ENCODE measurements at regions not wholly inside any gene's neighbourhood (a gene's known extent, or its start where the extent isn't known, plus 50 kb on each side); places are given as distances from the start of the nearest gene placed in this dataset.

DNA sequence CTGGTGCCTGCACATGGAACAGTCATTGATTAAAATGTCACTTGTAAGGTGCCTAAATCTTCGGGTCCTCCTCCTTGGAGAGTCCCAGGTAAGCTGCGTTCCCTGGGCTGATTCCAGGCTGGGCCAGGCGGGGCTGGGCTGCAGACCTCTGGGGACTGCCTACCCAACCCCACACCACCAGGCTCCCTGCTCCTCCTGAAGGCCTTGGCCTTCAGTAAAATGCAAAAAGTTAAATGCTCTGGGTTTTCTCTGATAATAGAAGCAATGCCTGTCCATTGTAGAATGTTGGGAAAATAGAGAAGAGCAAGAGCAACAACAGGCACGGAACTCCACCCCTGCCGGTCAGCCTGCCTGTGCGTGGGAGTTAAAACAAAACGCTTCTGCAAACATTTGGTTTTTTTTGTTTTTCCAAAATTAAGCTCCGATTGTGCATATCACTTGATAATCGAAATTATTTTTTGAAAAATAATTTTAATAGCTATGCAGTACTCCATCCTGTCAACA, 363.9 kb downstream of the SEC14L1 start:
- DNase-seq: no peak
- no peak overlapping the region for H3K4me3 ChIP-seq
- TF ChIP-seq CTCF (IDR thresholded peaks at IDR 0.05): no peak
- H3K36me3 ChIP-seq: peaks cover 0 to 22% (median 0%) of the 10 kb centered on the region in 9 donors
- intact Hi-C loops (cut with DNase I): no loop called here
- H3K9me3 ChIP-seq: no peaks in the 10 kb centered on the region
- ATAC-seq: no peak
- 74 to 76% methylated on average over 9 of the region's 9 CpGs for WGBS, 2 donors
- H3K27ac ChIP-seq: no peak overlapping the region
- H3K27me3 ChIP-seq: no peaks in the 10 kb centered on the region
- peaks cover 0 to 8% (median 0%) of the 10 kb centered on the region in 9 donors for H3K4me1 ChIP-seq

DNA sequence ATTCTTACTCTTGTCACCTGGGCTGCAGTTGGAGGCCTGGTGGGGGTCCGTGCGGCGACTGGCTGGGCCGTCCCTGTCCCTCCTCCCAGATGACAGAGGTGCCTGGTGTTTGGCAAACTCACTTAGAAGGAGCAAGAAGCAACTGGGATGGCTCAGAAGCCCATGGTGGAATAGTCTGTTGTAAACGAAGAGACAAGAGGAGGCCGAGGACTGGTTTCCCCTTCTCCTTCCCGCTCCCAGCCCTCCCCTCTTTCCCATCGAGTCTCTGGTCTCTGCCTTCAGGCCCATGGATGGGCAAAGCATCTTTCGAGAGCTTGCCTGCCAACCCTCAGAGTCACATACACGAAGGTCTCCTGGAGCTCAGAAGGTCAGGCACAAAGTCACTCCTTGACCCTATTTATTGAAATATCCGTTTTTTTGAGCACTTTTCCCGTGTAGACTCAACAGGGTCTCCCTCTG, 364.4 kb downstream of the SEC14L1 start:
- H3K4me3 ChIP-seq: no peak overlapping the region
- no peak for TF ChIP-seq CTCF (IDR thresholded peaks at IDR 0.05)
- intact Hi-C loops (cut with DNase I): no loop called here
- H3K27ac ChIP-seq: no peak overlapping the region
- no peaks in the 10 kb centered on the region for H3K9me3 ChIP-seq
- H3K27me3 ChIP-seq: no peaks in the 10 kb centered on the region
- peaks cover 0 to 16% (median 0%) of the 10 kb centered on the region in 9 donors for H3K36me3 ChIP-seq
- no peak for DNase-seq
- 88 to 90% methylated on average over 12 of the region's 12 CpGs for WGBS, 2 donors
- H3K4me1 ChIP-seq: peaks cover 0 to 8% (median 0%) of the 10 kb centered on the region in 9 donors
- no peak for ATAC-seq

- no peak for TF ChIP-seq CTCF (IDR thresholded peaks at IDR 0.05)
- peaks cover 0 to 8% (median 0%) of the 10 kb centered on the region in 9 donors for H3K4me1 ChIP-seq
- H3K9me3 ChIP-seq: peaks cover 0 to 12% (median 6%) of the 10 kb centered on the region in 11 donors
- peaks cover 0 to 4% (median 0%) of the 10 kb centered on the region in 9 donors for H3K36me3 ChIP-seq
- H3K4me3 ChIP-seq: no peak overlapping the region
- WGBS, 2 donors: 89% methylated on average over 26 to 27 of the region's 27 CpGs
- no peak for DNase-seq
- no peak overlapping the region for H3K27ac ChIP-seq
- no peaks in the 10 kb centered on the region for H3K27me3 ChIP-seq
- intact Hi-C loops (cut with DNase I): no loop called here
- ATAC-seq: no peak
Observed at GRCh38 chr17:77506371-77506991, 365.7 kb downstream of the SEC14L1 start.

DNA sequence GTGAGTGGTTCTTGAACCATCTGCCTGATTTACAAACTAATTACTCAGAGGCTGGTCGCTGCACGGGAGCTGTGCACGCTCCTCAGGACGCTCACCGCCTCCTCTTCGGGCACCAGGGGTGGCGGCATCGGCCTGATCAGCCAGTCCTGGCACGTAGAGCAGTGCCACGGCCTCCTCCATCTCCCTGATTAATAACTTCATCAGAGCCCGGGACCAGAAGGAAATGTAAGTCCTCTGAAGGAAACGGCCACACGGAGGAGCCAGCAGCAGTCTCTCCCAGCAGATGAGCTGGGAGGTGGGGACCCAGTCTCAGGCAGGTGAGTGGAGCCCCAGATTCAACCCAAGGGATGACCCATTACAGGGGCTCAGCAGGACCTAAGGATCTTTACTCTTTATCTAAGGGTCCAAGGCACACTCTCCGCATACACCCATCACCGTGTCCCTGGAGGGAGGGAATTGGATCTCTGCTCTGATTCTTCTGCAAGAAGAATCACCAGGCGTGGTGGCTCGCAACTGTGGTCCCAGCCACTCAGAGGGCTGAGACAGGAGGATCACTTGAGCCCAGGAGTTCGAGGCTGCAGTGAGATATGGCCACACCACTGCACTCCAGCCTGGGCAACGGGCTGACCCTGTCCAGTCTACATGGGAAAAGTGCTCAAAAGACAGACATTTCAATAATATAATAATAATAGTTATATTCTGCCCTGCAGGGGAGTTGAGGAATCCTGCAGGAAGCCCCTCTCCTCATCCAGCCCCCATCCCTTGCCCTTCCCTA, 366.5 kb downstream of the SEC14L1 start:
- ATAC-seq (no peak), DNase-seq (no peak)
- Histone ChIP-seq H3K36me3 (no peaks in the 10 kb centered on the region), H3K27me3 (no peaks in the 10 kb centered on the region), H3K27ac (no peak overlapping the region), H3K9me3 (peaks cover 0 to 20% (median 12%) of the 10 kb centered on the region in 11 donors), H3K4me1 (peaks cover 0 to 8% (median 0%) of the 10 kb centered on the region in 9 donors), H3K4me3 (no peak overlapping the region)
- 68 to 74% methylated on average over 19 of the region's 19 CpGs for WGBS, 2 donors
- intact Hi-C loops (cut with DNase I): no loop called here
- peak in 1 of 9 donors; percentile 17 for TF ChIP-seq CTCF (IDR thresholded peaks at IDR 0.05)
